Astrocyte of the cerebellum (primary cell): ENCODE measurements at regions not wholly inside any gene's neighbourhood (a gene's known extent, or its start where the extent isn't known, plus 50 kb on each side); places are given as distances from the start of the nearest gene placed in this dataset.

Source experiments
- DNase-seq: peaks from one replicate; pipeline ENCODE4 v3.0.0-alpha.2; 2011; ENCODE audit warnings: low read depth
- H3K4me3 ChIP-seq: 2 replicates; pipeline ENCODE4 v1.5.1; 2011; ENCODE audit warnings: mild to moderate bottlenecking, low read depth, low read length, moderate library complexity
- CTCF ChIP-seq: IDR thresholded peaks from 2 replicates; pipeline ENCODE4 v1.5.1; 2012; ENCODE audit warnings: low read length, low read depth, moderate library complexity, mild to moderate bottlenecking; ENCODE audit errors: missing control alignments
- in situ Hi-C: cut with HindIII; loops from 2 replicates; pipeline ENCODE4 v1.10.0; 2017; ENCODE audit warnings: low sequenced_read_pairs

GRCh38 chr7:117955046-117955445 is 81.8 kb upstream of the CTTNBP2 start:
- H3K4me3 ChIP-seq = no peak overlapping the region
- no peak for DNase-seq
- in situ Hi-C loops = no loop called here
- TF ChIP-seq CTCF = no peak

GRCh38 chr7:117960351-117960750 is 87.1 kb upstream of the CTTNBP2 start:
- DNase-seq = no peak
- no peak overlapping the region for H3K4me3 ChIP-seq
- TF ChIP-seq CTCF = no peak
- in situ Hi-C loops = no loop called here

GRCh38 chr7:117961235-117961634 is 88.0 kb upstream of the CTTNBP2 start:
- DNase-seq = no peak
- H3K4me3 ChIP-seq = no peak overlapping the region
- no peak for TF ChIP-seq CTCF
- in situ Hi-C loops = no loop called here

GRCh38 chr7:117962366-117962994 is 89.2 kb upstream of the CTTNBP2 start:
- in situ Hi-C loops = no loop called here
- no peak overlapping the region for H3K4me3 ChIP-seq
- no peak for TF ChIP-seq CTCF
- no peak for DNase-seq

- TF ChIP-seq CTCF = no peak
- DNase-seq = no peak
- in situ Hi-C loops = no loop called here
- no peak overlapping the region for H3K4me3 ChIP-seq
Observed at GRCh38 chr7:117963264-117964197, 90.3 kb upstream of the CTTNBP2 start.

GRCh38 chr7:117970801-117971200 is 97.6 kb upstream of the CTTNBP2 start:
- no peak overlapping the region for H3K4me3 ChIP-seq
- no peak for DNase-seq
- in situ Hi-C loops = no loop called here
- TF ChIP-seq CTCF = no peak
